Lower lobe of right lung (tissue), 2 donors: ENCODE measurements at regions not wholly inside any gene's neighbourhood (a gene's known extent, or its start where the extent isn't known, plus 50 kb on each side); places are given as distances from the start of the nearest gene placed in this dataset.

Experiments used
- ATAC-seq, 2 donors: fragments of 200-7000 bp; cut with Tn5 transposase; one replicate each; pipeline ENCODE4 v1.9.1; 2020 to 2022; ENCODE audit warnings: mild to moderate bottlenecking in 2 of 2, moderate library complexity in 2 of 2
- DNase-seq: peaks from one replicate; pipeline ENCODE4 v3.0.0-alpha.2; 2020
- H3K27ac ChIP-seq: fragments of 200-600 bp; one replicate; pipeline ENCODE4 v1.8.0; 2022
- H3K27me3 ChIP-seq: fragments of 200-600 bp; one replicate; pipeline ENCODE4 v1.8.0; 2022; ENCODE audit warnings: low read depth
- H3K36me3 ChIP-seq: fragments of 200-600 bp; one replicate; pipeline ENCODE4 v1.8.0; 2022; ENCODE audit warnings: mild to moderate bottlenecking
- H3K4me1 ChIP-seq: fragments of 200-600 bp; one replicate; pipeline ENCODE4 v1.8.0; 2022
- H3K4me3 ChIP-seq: fragments of 200-600 bp; one replicate; pipeline ENCODE4 v1.8.0; 2022; ENCODE audit warnings: mild to moderate bottlenecking
- H3K9me3 ChIP-seq: fragments of 200-600 bp; one replicate; pipeline ENCODE4 v1.8.0; 2022
- intact Hi-C: fragments of 100-400 bp; cut with DNase I; formaldehyde crosslinking; loops from one replicate; pipeline ENCODE4 v1.11.0; 2022
- TF ChIP-seq, protein P1 (sequence below): fragments of 200-600 bp; IDR thresholded peaks from one replicate; pipeline ENCODE4 v1.8.0; 2022; ENCODE audit warnings: antibody characterized with exemption, mild to moderate bottlenecking
- donor health status: DM: no; HTN: yes; CAD: no; lungs with severe emphysema.

DNA sequence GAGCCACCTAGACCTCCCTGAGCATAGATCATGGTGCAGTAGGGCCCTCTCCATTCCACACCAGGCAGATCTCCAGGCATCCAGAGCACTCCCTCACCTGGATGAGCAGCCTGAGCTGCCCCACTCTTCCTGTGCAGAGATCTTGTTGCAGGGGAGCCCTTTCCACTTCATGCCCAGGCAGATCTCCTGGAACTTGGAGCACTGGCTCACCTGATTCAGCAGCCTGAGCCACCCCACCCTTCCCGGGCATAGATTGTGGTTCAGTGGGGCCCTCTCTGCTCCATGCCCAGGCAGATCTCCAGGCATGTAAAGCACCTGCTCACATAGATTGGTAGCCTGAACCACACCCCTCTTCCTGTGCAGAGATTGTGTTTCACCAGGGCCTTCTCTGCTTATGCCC lies 78.0 kb downstream of the SEC16B start:
- intact Hi-C loops, result no loop called here
- Histone ChIP-seq H3K27me3 (no peaks in the 10 kb centered on the region), H3K36me3 (no peaks in the 10 kb centered on the region), H3K4me3 (no peak overlapping the region), H3K9me3 (peaks cover 14% of the 10 kb centered on the region), H3K4me1 (no peaks in the 10 kb centered on the region), H3K27ac (no peak overlapping the region)
- no peak for ATAC-seq
- no peak for DNase-seq
- TF ChIP-seq, protein P1, sequence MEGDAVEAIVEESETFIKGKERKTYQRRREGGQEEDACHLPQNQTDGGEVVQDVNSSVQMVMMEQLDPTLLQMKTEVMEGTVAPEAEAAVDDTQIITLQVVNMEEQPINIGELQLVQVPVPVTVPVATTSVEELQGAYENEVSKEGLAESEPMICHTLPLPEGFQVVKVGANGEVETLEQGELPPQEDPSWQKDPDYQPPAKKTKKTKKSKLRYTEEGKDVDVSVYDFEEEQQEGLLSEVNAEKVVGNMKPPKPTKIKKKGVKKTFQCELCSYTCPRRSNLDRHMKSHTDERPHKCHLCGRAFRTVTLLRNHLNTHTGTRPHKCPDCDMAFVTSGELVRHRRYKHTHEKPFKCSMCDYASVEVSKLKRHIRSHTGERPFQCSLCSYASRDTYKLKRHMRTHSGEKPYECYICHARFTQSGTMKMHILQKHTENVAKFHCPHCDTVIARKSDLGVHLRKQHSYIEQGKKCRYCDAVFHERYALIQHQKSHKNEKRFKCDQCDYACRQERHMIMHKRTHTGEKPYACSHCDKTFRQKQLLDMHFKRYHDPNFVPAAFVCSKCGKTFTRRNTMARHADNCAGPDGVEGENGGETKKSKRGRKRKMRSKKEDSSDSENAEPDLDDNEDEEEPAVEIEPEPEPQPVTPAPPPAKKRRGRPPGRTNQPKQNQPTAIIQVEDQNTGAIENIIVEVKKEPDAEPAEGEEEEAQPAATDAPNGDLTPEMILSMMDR, result no peak

DNA sequence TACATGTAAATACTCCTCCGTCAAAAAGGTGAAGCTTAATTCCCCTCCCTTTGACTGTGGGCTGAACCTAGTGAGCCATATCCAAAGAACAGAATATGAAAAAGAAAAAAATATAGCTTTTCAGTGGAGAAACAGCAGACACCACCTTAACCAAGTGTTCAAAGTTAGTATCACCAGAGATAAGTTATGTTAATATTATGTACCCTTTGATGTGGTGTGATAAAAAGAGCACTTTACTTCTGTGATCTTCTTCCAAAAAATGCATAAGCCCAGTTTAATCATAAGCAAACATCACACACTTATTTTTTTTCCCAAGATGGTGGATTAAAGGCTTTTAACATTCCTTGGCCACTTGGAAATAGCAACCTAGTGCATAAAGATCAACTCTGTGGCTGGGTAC lies 79.4 kb downstream of the SEC16B start:
- no peaks in the 10 kb centered on the region for H3K36me3 ChIP-seq
- H3K27ac ChIP-seq, result no peak overlapping the region
- no peaks in the 10 kb centered on the region for H3K27me3 ChIP-seq
- TF ChIP-seq, protein P1, result no peak
- H3K4me3 ChIP-seq, result no peak overlapping the region
- H3K4me1 ChIP-seq, result no peaks in the 10 kb centered on the region
- DNase-seq (no peak), ATAC-seq (no peak)
- peaks cover 14% of the 10 kb centered on the region for H3K9me3 ChIP-seq
- intact Hi-C loops, result no loop called here

DNA sequence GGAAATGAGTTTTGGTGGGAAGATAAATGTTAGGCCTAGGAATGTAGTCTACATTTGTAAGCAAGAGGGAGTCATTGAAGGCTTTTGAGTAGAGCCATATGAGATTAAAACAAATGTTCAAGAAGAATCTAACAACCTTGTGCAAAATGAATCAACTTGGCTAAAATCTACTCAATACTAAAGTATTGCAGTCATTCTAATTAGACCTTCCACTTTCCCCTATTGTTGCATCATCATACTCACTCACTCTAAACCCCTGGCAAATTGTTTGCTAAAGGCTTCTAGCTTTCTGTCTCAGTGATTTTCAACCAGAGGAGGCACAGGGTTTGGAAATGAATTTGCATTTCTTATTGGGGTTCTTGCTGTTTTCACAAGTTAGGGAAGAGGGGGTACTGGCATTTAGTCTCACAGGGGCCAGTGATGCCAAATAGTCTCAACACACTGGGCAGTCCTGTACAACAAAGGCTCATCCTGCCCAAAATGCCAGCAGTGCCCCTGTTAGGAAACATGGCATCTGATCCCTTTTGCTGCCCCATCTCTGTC lies 85.3 kb downstream of the SEC16B start:
- DNase-seq (no peak), ATAC-seq (peak in 1 of 2 donors; percentile 68)
- no peaks in the 10 kb centered on the region for H3K4me1 ChIP-seq
- TF ChIP-seq, protein P1, result no peak
- intact Hi-C loops, result no loop called here
- H3K27ac ChIP-seq, result no peak overlapping the region
- H3K4me3 ChIP-seq, result no peak overlapping the region
- H3K27me3 ChIP-seq, result no peaks in the 10 kb centered on the region
- H3K36me3 ChIP-seq, result no peaks in the 10 kb centered on the region
- H3K9me3 ChIP-seq, result no peaks in the 10 kb centered on the region

DNA sequence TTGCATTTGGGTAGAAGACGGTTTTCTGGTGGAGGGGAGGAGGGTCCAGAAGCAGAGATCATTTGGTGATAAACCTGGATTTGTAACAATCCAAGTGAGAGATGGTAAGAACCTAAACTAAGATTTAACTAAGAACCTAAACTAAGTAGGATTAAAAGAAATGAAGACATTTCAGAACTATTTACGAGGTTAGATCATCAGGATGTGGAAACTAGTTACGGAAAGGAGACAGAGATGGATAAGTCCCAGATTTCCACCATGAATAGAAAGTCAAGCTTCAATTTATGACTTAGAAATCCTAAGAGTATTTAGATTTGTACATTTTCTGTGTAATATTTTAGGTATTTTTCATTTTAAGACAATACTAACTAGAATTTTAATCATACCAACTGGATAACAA lies 86.3 kb downstream of the SEC16B start:
- intact Hi-C loops, result no loop called here
- H3K36me3 ChIP-seq, result no peaks in the 10 kb centered on the region
- H3K4me1 ChIP-seq, result no peaks in the 10 kb centered on the region
- no peak for DNase-seq
- no peaks in the 10 kb centered on the region for H3K9me3 ChIP-seq
- no peak overlapping the region for H3K27ac ChIP-seq
- H3K4me3 ChIP-seq, result no peak overlapping the region
- TF ChIP-seq, protein P1, result no peak
- H3K27me3 ChIP-seq, result no peaks in the 10 kb centered on the region
- no peak for ATAC-seq

DNA sequence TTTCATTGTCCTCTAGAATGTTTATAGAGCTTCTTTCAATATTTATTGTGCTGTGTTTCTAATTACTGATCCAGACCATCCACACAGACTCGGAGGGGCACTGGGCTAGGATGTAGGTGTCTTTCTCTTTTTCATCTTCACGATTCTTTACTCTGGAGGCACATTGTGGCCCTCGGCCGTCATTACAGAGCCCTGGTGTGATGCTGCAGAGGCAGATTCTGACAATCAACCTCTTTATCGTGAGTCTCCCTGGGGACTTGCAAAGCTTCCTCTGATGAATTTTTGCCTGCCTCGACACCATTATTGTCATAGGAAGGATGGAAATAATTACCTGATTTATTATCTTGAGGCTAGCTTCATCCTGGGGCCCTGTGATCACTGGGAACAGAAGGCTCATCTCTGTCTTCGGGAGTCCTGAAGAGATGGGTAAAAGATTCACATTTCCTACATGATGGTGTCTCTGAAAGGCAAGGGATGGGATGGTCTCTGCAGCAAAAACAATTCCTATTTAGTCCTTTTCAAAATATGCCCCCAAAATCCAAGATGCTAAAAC lies 89.4 kb downstream of the SEC16B start:
- TF ChIP-seq, protein P1, result no peak
- Histone ChIP-seq H3K4me3 (no peak overlapping the region), H3K9me3 (no peaks in the 10 kb centered on the region), H3K36me3 (no peaks in the 10 kb centered on the region), H3K27me3 (no peaks in the 10 kb centered on the region), H3K27ac (no peak overlapping the region), H3K4me1 (no peaks in the 10 kb centered on the region)
- intact Hi-C loops, result no loop called here
- no peak for ATAC-seq
- no peak for DNase-seq

DNA sequence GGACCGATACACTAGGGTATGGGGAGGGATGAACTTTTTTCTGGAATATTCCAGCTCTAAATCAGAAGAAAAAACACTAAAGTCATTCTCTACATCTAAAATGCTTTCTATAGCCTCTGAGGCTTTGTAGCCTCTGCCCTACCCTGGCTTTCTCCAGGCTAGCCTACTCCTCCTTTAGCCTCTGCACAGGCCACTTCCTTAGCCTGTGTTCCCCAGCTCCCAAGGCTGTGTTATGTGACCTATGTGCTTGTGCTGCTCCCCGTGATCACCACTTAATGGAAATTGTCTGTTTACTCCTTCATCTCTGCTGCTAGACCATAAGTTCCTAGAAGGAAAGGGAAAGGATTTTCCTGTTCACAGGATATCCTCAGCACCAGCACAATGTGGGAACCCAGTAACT lies 92.8 kb downstream of the SEC16B start:
- Histone ChIP-seq H3K9me3 (no peaks in the 10 kb centered on the region), H3K36me3 (no peaks in the 10 kb centered on the region), H3K4me1 (no peaks in the 10 kb centered on the region), H3K4me3 (no peak overlapping the region), H3K27ac (no peak overlapping the region), H3K27me3 (no peaks in the 10 kb centered on the region)
- TF ChIP-seq, protein P1, result no peak
- no peak for ATAC-seq
- intact Hi-C loops, result no loop called here
- DNase-seq, result no peak
